Prostate gland (tissue), 2 donors: ENCODE measurements at regions not wholly inside any gene's neighbourhood (a gene's known extent, or its start where the extent isn't known, plus 50 kb on each side); places are given as distances from the start of the nearest gene placed in this dataset.

ENCODE experiments used
- POLR2AphosphoS5 ChIP-seq: sonication (generic); formaldehyde crosslinking; IDR thresholded peaks from one replicate; pipeline ENCODE4 v1.6.1; 2017; ENCODE audit warnings: antibody characterized with exemption
- TF ChIP-seq, protein P1 (sequence below), 4 experiments: fragments of 200-600 bp in 2 of 4; fragments of 450-650 bp in 2 of 4; sonication (generic) in 2 of 4; IDR thresholded peaks; 1 replicate in 3 of 4; 2 replicates in 1 of 4; pipeline ENCODE4 v1.5.1; 2016 to 2019; ENCODE audit warnings: antibody characterized with exemption in 4 of 4, mild to moderate bottlenecking in 2 of 4, moderate library complexity in 2 of 4

- TF ChIP-seq, protein P1, sequence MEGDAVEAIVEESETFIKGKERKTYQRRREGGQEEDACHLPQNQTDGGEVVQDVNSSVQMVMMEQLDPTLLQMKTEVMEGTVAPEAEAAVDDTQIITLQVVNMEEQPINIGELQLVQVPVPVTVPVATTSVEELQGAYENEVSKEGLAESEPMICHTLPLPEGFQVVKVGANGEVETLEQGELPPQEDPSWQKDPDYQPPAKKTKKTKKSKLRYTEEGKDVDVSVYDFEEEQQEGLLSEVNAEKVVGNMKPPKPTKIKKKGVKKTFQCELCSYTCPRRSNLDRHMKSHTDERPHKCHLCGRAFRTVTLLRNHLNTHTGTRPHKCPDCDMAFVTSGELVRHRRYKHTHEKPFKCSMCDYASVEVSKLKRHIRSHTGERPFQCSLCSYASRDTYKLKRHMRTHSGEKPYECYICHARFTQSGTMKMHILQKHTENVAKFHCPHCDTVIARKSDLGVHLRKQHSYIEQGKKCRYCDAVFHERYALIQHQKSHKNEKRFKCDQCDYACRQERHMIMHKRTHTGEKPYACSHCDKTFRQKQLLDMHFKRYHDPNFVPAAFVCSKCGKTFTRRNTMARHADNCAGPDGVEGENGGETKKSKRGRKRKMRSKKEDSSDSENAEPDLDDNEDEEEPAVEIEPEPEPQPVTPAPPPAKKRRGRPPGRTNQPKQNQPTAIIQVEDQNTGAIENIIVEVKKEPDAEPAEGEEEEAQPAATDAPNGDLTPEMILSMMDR (IDR thresholded peaks at IDR 0.05), result no peak
- no peak for TF ChIP-seq POLR2AphosphoS5
These were observed 208.4 kb downstream of the INSIG2 start for GRCh38 chr2:118296663-118297062.
